HL-60 (cell line): ENCODE measurements at regions not wholly inside any gene's neighbourhood (a gene's known extent, or its start where the extent isn't known, plus 50 kb on each side); places are given as distances from the start of the nearest gene placed in this dataset.

ENCODE experiments used
- DNase-seq, 2 experiments: peaks; one replicate each; pipeline ENCODE4 v3.0.0-alpha.2; 2010 to 2020; ENCODE audit warnings: low read depth in 1 of 2, low spot score in 1 of 2
- H3K27ac ChIP-seq: fragments of 250-450 bp; sonication (Bioruptor Pico); replicated peaks from 2 replicates; pipeline ENCODE4 v1.5.1; 2020; ENCODE audit warnings: mild to moderate bottlenecking, moderate library complexity
- H3K27me3 ChIP-seq: fragments of 250-450 bp; sonication (Bioruptor Pico); 2 replicates; pipeline ENCODE4 v1.5.1; 2021; ENCODE audit warnings: mild to moderate bottlenecking, moderate library complexity; ENCODE audit not compliant: insufficient read depth, poor library complexity, severe bottlenecking
- H3K4me3 ChIP-seq: replicated peaks from 2 replicates; pipeline ENCODE4 v1.5.1; 2011; ENCODE audit warnings: mild to moderate bottlenecking, control low read depth, low read length; ENCODE audit not compliant: insufficient read depth
- CTCF ChIP-seq: IDR thresholded peaks from one replicate; pipeline ENCODE4 v1.5.1; 2011; ENCODE audit warnings: low read length, control low read depth, inconsistent platforms; ENCODE audit not compliant: insufficient read depth
- GABPA ChIP-seq: IDR thresholded peaks from 2 replicates; pipeline ENCODE4 v1.6.1; 2012; ENCODE audit warnings: low read depth
- POLR2AphosphoS5 ChIP-seq: IDR thresholded peaks from 2 replicates; pipeline ENCODE4 v1.6.1; 2012; ENCODE audit warnings: low read depth
- REST ChIP-seq: IDR thresholded peaks from 2 replicates; pipeline ENCODE4 v1.6.1; 2012; ENCODE audit warnings: low read depth; ENCODE audit not compliant: insufficient replicate concordance
- SPI1 ChIP-seq: IDR thresholded peaks from 2 replicates; pipeline ENCODE4 v1.6.1; 2012; ENCODE audit warnings: low read depth, mild to moderate bottlenecking, borderline replicate concordance

- Histone ChIP-seq H3K4me3 (no peak overlapping the region), H3K27me3 (no peaks in the 10 kb centered on the region), H3K27ac (no peak overlapping the region)
- TF ChIP-seq CTCF (no peak), GABPA (no peak)
- no peak for DNase-seq
Observed at GRCh38 chr12:124230789-124231188, 64.1 kb upstream of the RFLNA start.

GRCh38 chr12:124231980-124232653 lies 62.8 kb upstream of the RFLNA start:
- DNase-seq, result no peak
- TF ChIP-seq REST, result no peak
- no peak for TF ChIP-seq CTCF
- no peak for TF ChIP-seq POLR2AphosphoS5
- TF ChIP-seq SPI1, result no peak
- TF ChIP-seq GABPA, result no peak
- H3K27me3 ChIP-seq, result no peaks in the 10 kb centered on the region
- H3K27ac ChIP-seq, result no peak overlapping the region
- no peak overlapping the region for H3K4me3 ChIP-seq

GRCh38 chr12:124232654-124232987 lies 62.3 kb upstream of the RFLNA start:
- no peaks in the 10 kb centered on the region for H3K27me3 ChIP-seq
- H3K4me3 ChIP-seq, result no peak overlapping the region
- DNase-seq, result no peak
- H3K27ac ChIP-seq, result no peak overlapping the region
- TF ChIP-seq GABPA, result no peak
- no peak for TF ChIP-seq REST
- TF ChIP-seq CTCF, result no peak
- no peak for TF ChIP-seq POLR2AphosphoS5
- no peak for TF ChIP-seq SPI1

GRCh38 chr12:124233041-124233796 lies 61.7 kb upstream of the RFLNA start:
- DNase-seq, result no peak
- TF ChIP-seq REST (no peak), GABPA (no peak), POLR2AphosphoS5 (no peak), CTCF (no peak), SPI1 (no peak)
- Histone ChIP-seq H3K4me3 (no peak overlapping the region), H3K27ac (no peak overlapping the region; the same call in 1 of the 2 replicates), H3K27me3 (no peaks in the 10 kb centered on the region)
